HG02678 (cell line): ENCODE measurements at regions not wholly inside any gene's neighbourhood (a gene's known extent, or its start where the extent isn't known, plus 50 kb on each side); places are given as distances from the start of the nearest gene placed in this dataset.

Source experiments
- ATAC-seq: cut with Tn5 transposase; IDR thresholded peaks from one replicate; pipeline ENCODE4 v1.9.1; 2021; ENCODE audit warnings: mild to moderate bottlenecking, moderate library complexity; ENCODE audit not compliant: unreplicated experiment

DNA sequence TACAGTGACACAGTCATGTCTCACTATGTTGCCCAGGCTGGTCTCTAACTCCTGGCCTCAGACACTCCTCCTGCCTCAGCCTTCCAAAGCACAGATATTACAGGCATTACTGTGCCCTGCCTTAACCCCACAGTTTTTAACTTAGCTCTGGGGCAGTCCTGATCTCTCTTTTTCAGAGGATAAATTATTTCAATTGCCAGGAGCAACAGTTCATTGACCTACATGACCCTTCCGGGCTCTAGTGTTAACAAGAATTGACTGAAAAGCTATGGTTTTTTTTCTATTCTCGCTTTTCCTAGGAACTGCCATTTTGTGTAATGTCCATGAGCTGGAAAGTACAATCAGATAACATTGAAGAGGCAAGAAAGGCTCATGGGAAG, 92.8 kb downstream of the HNRNPLL start:
- ATAC-seq, result no peak

DNA sequence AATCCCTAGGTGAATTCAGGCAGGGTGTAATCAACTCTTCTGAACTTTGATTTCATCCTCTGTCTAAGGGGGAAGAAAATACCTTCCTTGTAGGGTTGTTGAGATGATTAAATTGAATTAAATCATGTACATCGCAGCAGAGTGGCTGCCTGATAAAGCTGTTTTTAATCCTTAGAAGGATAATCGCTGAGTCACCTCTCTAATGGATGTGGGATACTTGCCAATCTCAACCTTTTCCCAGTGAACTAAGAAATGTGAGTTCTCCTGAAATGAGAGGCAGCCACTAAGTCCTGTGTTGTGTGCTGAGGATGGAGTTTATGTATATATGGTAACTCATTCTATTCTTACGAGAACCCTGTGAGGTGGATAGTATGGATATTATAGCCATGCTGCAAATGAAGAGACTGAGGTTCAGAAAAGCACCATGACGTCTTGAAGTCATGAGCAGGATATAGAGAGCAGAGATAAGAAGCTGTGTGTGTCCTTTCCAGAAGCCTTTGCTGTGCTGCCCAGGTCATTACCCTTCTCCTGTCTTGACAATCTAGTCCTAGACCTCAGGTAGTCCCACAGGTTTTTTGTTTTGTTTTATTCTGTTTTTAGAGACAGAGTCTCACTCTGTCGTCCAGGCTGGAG, 93.3 kb downstream of the HNRNPLL start:
- no peak for ATAC-seq

DNA sequence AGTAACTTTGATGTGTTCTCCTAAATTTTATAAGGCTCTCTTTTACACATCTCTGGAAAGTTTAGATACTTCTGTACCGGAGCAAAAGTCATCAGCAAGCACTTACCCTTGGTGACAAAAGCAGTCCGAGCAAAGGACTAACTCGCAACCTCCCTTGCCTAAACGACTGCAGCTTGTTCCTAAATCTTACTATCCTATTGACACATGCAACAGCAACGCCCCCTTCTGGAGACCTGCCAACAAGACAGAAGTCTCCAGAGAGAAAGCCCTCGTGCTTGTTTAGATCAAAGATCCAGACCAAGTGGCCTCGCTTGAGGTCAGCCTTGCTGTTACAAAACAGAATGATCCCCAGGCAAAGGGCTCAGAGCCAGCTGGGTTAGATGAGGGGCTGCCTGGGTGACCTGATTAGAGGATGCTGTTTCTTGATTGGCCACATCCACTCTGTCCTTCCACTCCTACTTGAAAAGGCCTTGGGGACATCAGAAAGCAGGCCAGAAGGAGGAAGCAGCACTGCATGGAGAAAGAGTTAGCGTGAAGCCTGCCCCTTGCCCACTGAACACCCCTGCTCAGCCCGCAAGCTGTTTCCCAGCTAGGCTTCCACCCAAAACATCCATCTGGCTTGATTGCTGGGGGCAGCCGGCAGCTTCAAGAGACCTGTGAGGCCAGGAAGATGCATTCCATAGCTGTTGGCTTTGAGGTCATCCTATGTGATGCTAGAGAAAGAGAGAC, 94.3 kb downstream of the HNRNPLL start:
- ATAC-seq, result peak; percentile 75

DNA sequence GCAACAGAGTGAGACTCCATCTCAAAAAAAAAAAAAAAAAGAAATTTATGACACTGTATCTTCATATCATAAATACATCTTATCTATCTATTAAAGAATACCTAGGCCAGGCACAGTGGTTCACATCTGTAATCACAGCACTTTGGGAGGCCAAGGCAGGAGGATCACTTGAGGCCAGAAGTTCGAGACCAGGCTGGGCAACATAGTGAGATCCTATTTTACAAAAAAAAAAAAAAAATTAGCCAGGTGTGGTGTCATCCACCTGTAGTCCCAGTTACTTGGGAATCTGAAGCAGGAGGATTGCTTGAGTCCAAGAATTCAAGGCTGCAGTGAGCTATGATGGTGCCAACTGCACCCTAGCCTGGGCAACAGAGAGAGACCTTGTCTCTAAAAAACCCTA, 95.0 kb downstream of the HNRNPLL start:
- ATAC-seq, result no peak

DNA sequence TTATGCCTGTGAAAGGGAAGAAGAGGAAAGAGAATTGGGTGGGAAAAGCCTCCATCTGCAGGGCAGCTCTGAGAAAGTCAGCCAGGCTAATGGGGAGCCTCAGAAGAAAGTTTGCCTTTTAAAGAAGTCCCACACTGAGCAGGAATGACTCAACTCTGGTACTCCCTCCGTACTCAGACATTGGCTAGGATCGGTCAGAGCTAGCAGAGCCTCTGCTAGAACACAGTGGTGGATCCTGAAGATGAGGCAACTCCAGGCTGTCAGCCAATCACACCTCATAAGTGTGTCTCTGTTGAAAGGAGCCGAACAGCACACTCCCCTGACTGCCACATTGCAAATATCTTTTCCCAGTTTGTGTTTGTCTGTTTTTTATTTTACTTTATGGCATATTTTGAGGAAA, 96.9 kb downstream of the HNRNPLL start:
- no peak for ATAC-seq

DNA sequence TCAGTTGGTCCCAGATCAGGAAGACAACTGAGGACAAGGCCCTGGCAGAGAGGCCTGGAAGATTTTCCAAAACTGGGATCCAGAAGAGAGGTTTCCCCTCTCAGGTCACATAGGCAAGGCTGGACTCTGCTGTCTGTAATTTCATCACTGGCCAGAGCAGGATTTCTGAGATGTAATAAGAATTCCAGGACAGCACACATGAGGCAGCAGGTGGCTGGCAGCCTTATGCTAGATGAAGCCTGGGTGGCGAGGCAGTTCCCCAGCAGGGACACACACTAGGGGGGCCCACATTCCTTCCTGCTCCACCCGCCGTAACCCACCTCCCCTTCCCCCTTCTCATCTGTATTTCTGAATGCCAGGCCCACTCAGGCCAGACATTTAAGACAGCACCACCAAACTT, 98.6 kb downstream of the HNRNPLL start:
- ATAC-seq, result no peak

DNA sequence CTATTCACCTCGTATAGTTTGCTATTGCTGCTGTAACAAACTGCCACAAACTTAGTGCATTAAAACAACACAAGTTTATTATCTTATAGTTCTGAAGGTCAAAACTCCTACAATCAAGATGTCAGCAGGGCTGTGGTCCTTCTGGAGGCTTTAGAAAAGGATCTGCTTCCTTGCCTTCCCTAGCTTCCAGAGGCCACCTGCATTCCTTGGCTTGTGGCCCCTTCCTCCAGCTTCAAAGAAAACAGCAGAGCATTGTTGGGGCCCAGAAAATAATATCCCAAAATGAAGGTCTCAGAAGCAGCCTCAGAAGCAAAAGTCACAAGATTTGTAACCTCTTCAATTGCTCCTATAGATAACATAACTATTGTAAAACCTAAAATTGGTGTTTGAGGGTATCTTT, 100.6 kb downstream of the HNRNPLL start:
- ATAC-seq, result no peak

DNA sequence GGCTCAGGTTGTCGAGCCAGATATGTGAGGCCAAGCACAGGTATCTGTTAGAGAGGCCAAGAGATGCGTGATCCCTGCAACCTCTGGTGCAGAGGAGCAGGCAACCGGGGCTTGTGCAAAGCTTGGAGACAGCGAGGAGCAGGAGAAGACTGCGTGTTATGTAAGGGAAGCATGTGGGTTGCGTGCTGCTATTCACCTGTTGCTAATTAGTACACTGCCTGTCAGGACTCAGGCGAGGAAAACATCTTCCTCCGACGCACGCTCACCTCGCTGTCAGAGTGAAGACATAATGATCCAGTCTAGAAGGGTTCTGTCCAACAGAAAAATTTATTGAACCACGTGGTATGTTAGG, 102.5 kb downstream of the HNRNPLL start:
- ATAC-seq, result no peak

DNA sequence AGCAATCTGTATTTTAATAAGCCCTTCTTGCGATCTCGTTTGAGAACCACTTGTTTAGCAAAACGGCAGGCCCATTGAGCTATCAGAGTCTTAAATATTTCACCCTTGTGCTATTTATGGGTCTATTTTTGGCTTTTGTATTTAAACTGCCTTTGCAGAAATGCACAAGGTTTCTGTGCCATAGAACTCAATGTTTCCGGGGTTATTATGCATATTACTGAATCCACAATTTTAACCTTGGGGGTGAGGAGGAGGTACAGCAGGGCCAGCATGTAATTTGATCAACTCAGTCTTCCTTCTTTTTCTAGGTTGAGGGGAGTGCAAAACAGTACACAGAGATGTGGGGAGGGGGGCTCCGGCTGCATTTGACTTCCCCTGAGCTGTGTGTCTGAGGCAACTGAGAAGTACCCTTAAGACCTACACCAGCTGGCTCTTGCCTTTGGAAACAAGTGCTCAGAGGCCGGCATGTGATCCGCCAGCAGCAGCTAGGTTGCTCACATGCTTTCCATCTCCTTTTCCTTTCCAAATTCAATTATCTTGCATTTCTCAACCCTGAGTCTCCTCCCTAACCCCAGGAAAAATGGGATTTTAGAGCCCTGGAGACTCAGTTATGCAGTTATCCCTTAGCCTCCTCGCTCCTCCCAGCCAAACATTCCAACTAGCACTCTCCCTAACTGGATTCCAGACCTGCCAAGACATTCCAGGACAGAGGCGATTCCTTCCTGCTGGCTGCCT, 103.0 kb downstream of the HNRNPLL start:
- ATAC-seq, result no peak

DNA sequence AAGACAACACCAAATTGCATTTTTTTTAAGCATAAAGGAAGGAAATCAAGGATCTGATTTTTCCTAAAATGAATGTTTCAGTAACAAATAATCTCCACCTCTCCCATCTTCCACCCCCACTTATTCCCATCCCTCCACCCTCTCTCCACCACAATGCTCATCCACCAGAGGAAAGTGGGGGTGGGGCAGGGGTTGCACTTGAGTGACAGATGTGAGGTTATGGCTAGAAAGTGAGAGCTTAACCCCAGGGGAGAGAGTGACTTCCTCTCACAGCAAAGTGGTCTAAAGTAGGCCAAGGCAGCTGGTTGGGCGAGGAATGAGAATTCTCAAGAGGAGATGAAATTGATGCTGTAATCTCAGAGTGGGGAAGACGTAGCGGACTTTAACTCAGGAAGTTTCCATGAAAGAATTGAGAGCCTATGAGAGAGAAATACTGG, 104.7 kb downstream of the HNRNPLL start:
- peak; percentile 65 for ATAC-seq

DNA sequence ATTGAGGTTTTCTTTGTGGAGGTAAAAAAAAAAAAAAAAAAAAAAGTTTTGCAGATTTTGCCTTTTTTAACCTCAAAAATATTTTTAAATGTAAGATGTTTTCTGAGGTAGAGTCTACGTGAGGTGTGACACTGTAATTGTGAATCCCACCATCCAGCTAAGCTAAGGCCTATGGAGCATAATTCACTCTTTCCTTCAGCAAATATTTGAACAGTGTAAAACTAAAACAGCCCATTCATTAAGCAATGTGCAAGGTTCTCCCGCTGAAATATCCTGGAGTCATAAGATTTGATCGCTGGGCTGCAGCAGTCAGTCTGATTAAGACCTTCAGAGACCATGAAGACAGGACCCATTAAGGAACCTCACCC, 105.1 kb downstream of the HNRNPLL start:
- no peak for ATAC-seq

DNA sequence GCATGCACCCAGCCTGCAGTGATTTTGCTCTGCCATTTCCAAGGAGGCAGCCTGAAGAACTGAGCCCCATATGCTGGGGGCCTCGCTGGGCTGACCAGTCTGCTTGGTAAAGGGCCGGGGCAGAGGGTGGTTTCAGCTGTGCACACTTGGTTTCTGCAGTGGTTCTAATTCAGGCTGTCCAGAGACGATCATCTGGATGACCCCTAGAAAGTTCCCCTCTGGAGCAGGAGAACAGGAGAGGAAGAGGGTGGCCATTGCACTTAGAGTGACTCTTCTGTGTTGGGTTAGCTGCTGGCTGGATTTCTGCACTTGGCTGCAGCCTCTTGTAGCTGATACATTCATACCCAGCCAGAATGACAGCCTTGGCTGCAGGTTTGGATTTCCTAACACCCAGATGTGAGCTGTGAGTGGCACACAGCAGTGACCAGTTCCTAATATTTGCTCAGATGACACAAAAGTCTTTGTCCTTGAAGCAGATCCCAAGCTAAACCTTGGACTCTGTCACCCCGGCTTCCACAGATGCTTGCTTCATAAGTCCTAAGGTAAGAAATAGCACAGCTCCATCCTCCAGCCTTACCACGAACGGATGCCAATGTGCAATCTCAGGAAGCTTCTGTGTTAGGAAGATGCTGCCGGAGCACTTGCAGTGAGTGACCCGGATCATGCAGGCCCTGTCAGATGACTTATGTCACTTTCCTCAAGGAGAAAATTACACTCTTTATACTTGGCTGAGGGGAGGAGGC, 105.6 kb downstream of the HNRNPLL start:
- ATAC-seq, result no peak

DNA sequence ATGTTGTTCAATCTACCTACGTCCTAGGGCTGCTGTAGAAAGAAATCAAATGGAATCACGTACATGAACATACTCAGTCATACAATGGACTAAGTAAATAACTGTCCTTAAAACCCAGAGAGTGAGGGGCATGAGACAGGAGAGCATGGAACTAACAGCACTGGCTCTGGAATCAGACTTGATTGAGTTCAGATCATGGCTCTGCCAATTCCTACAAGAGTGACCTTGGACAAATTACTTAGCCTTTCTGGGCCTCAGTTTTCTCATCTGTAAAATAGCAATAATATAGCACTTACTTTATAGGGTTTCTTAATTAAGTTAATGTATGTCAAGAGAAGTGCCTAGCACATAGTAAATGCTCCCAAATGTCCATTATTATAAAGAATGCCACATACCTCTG, 106.8 kb downstream of the HNRNPLL start:
- no peak for ATAC-seq

DNA sequence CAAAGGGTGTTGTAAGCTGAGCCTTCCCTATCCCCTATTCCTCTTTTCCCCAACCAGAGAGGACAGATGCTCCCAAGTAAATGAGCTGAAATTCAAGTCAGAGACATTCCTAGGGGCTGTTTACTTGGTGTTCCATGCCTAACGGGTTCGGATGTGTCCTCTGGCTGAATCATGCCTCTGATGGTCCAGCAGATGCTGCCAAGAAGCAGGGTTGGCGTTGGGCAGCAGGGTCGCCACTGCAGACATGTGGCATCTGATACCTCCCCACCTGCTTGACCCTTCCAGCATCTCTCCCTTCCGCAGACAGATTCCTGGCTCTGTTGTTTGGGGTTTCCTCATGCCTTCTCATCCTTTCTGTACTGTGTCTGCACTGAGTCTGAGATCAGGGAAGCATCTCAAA, 108.3 kb downstream of the HNRNPLL start:
- no peak for ATAC-seq

DNA sequence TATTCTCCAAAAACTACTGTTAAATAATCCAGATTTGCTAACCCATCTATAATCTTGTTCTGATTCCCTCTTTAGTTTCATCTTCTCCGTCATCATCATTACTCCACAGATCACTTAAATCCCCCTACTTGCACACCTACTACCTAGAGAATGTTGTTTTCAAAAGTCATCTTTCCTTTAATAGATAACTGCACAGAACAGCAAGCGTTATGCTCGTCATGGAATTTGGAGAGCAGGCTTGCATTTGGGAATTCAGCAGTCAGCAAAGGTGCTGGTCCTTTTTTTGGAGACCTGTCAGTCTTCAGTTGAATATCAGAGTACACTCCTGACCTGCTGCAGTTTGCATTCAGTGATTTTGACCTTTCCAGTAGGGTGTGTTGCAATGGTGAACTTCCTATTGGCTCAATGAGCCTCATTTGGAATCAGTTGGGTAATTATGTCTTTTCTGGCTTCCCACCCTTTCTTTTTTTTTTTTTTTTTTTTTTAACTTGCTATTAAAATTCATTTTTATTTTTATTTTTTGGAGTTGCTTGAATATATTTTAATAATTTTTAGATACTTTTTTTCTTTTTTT, 110.6 kb downstream of the HNRNPLL start:
- no peak for ATAC-seq

DNA sequence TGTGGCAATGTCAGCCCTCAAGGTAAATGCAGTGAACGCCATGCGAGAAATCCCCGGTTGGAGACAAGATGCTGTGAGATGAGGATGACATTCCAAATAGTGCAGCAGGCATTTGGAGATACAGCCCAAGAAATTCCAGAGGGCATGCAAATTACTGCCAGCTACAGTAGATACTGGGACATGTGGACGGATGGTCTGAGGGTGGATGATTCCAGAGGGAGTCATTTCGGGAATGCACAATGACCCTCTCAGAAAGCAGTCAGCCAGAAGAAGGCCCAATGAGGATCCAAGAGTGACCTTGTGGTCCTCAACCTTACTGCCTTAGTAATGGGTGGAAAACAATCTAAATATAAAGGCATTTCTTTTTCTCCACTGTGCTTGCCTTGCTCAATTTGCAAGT, 111.3 kb downstream of the HNRNPLL start:
- no peak for ATAC-seq

DNA sequence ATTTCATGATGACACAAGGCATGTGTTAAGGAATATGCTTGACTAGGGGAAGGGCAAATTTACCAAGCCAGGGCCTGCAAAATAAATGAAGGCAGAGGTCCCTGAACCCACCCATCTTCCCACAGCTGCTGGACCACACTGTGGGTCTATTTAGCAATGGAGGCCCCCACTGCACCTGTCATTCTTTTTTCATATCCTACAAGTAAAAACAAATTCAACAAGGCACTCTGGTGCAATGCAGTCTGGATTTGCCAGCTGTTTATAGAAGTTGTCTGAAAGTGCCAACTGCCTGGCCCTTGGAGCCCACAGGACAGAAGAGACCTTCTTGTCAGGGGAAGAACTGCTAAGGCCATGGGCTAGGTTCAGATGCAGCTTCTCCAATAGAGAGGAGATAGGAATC, 112.8 kb upstream of the ATL2 start:
- no peak for ATAC-seq

DNA sequence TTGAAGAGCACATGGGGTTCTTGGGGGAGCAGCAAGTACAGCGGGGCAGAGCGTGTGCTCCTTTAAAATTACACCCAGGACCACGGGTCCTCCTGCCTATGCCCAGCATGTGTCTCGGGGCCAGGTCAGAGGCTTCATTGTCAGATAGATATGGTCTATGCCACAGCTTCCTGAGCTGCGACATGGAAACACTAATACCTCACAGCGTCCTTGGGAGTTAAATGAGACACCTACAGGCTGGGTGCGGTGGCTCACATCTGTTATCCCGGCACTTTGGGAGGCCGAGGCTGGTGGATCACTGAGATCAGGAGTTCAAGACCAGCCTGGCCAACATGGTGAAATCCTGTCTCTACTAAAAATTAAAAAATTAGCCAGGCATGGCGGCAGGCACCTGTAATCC, 110.8 kb upstream of the ATL2 start:
- ATAC-seq, result no peak

DNA sequence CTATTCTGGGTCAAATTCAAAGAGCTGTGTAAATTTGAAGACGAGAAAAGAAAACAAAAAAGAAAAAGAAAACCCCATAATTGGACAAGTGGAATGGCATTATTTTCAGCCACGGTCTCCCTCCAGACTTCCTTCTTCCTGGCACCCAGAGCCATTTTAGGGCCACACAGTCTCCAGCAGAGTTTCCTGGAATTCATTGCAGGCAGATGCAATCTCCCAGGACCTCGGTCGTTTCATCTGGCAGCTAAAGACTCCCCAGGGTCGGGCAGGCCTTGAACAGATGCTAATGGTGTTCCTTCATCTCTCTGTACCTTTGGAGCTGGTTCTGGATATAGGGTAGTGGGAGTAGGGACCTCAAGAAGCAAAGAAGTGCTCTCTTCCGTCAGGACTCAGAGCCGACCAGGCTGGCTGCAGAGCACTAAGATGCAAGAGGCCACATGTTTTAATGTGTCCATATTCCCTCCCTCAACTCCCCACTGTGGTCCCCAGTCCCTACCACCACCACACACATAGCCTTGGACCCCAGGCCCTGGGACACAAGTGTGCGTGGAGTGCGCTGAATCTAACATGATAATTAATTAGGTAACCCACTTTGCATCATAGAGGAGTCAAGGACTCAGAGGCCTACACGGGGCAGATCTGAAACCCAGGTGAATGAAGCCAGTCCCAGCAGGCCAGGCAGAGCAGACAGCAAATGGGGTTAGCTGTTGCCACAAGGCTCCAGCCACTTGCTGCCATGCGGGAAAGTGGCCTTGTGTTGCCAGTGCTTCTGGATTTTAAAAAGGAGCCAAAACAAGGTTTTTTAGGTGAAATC, 109.3 kb upstream of the ATL2 start:
- no peak for ATAC-seq

DNA sequence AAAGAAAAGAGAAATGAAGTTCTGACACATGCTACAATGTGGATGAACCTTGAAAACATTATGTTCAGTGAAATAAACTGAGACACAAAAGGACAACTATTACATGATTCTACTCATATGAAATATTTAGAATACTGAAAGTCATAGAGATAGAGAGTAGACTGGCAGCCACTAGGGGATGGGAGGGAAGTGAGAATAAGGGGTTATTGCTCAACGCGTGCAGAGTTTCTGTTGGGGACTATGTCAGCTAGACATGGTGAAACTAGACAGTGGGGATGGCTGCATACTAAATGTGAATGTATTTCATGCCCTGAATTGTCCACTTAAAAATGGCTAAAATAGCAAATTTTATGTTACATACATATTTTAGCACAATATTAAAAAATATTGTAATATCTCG, 108.7 kb upstream of the ATL2 start:
- peak; percentile 87 for ATAC-seq
